Gastroesophageal sphincter (tissue), 4 donors: ENCODE measurements at regions not wholly inside any gene's neighbourhood (a gene's known extent, or its start where the extent isn't known, plus 50 kb on each side); places are given as distances from the start of the nearest gene placed in this dataset.

Experiments
- ATAC-seq: fragments of 150-250 bp; one replicate; pipeline ENCODE4 v1.9.1; 2016; ENCODE audit warnings: mild to moderate bottlenecking, moderate library complexity
- H3K27ac ChIP-seq, 4 donors: fragments of 200-600 bp; sonication (generic) in 3 of 4; 1 replicate in 3 of 4; 2 replicates in 1 of 4; pipeline ENCODE4 v1.5.1; 2016 to 2019
- H3K27me3 ChIP-seq: fragments of 200-600 bp; sonication (generic); one replicate; pipeline ENCODE4 v1.5.1; 2019
- H3K36me3 ChIP-seq, 2 donors: fragments of 200-600 bp; sonication (generic); one replicate each; pipeline ENCODE4 v1.5.1; 2019; ENCODE audit warnings: control low read depth in 1 of 2
- H3K4me1 ChIP-seq, 3 donors: fragments of 200-600 bp; sonication (generic); 1 replicate in 2 of 3; 2 replicates in 1 of 3; pipeline ENCODE4 v1.5.1; 2016 to 2019; ENCODE audit warnings: control low read depth in 2 of 3
- H3K4me3 ChIP-seq, 2 donors: fragments of 200-600 bp; sonication (generic); one replicate each; pipeline ENCODE4 v1.5.1; 2019; ENCODE audit warnings: mild to moderate bottlenecking in 1 of 2, moderate library complexity in 1 of 2
- H3K9me3 ChIP-seq, 3 donors: fragments of 200-600 bp; sonication (generic); one replicate each; pipeline ENCODE4 v1.5.1; 2017 to 2019; ENCODE audit warnings: control low read depth in 2 of 3
- CTCF ChIP-seq, 4 experiments: fragments of 200-600 bp in 2 of 4; fragments of 450-650 bp in 2 of 4; sonication (generic) in 1 of 4; IDR thresholded peaks; one replicate each; pipeline ENCODE4 v1.5.1; 2017 to 2019; ENCODE audit warnings: antibody characterized with exemption in 4 of 4, mild to moderate bottlenecking in 2 of 4, moderate library complexity in 2 of 4
- EP300 ChIP-seq: sonication (generic); formaldehyde crosslinking; IDR thresholded peaks from one replicate; pipeline ENCODE4 v1.6.1; 2017; ENCODE audit warnings: antibody characterized with exemption, mild to moderate bottlenecking
- POLR2A ChIP-seq, 2 donors: fragments of 450-650 bp; IDR thresholded peaks; one replicate each; pipeline ENCODE4 v1.6.1; 2017; ENCODE audit warnings: antibody characterized with exemption in 2 of 2, mild to moderate bottlenecking in 2 of 2, moderate library complexity in 1 of 2
- POLR2AphosphoS5 ChIP-seq: sonication (generic); formaldehyde crosslinking; IDR thresholded peaks from one replicate; pipeline ENCODE4 v1.6.1; 2017; ENCODE audit warnings: antibody characterized with exemption
- WGBS, 2 donors: methylation state at CpG; one replicate each; pipeline ENCODE4 v1.1.5; 2018; ENCODE audit warnings: low coverage in 1 of 2; 5-methylcytosine and 5-hydroxymethylcytosine counted together

- H3K27ac ChIP-seq, result no peak overlapping the region
- WGBS, 2 donors, result 100% methylated on average over 1 of the region's 1 CpG
- H3K36me3 ChIP-seq, result no peaks in the 10 kb centered on the region
- ATAC-seq, result no peak
- no peak overlapping the region for H3K4me3 ChIP-seq
- H3K27me3 ChIP-seq, result no peaks in the 10 kb centered on the region
- no peaks in the 10 kb centered on the region for H3K9me3 ChIP-seq
- TF ChIP-seq CTCF (IDR thresholded peaks at IDR 0.05), result no peak
- no peak for TF ChIP-seq POLR2A (IDR thresholded peaks at IDR 0.05)
- TF ChIP-seq POLR2AphosphoS5, result no peak
- no peak for TF ChIP-seq EP300
- H3K4me1 ChIP-seq, result no peaks in the 10 kb centered on the region
These were observed 278.4 kb downstream of the IL15 start for GRCh38 chr4:141914746-141915145.

GRCh38 chr4:141919649-141920048 is 283.3 kb downstream of the IL15 start:
- H3K27me3 ChIP-seq, result no peaks in the 10 kb centered on the region
- ATAC-seq, result no peak

GRCh38 chr4:141921293-141921692 is 284.9 kb downstream of the IL15 start:
- no peak for ATAC-seq
- WGBS, 2 donors, result 79 to 100% methylated on average over 1 of the region's 1 CpG
- no peak overlapping the region for H3K4me3 ChIP-seq
- H3K4me1 ChIP-seq, result no peaks in the 10 kb centered on the region
- no peak for TF ChIP-seq POLR2AphosphoS5
- no peak for TF ChIP-seq CTCF (IDR thresholded peaks at IDR 0.05)
- TF ChIP-seq POLR2A (IDR thresholded peaks at IDR 0.05), result no peak
- no peak for TF ChIP-seq EP300
- H3K27ac ChIP-seq, result no peak overlapping the region
- H3K27me3 ChIP-seq, result no peaks in the 10 kb centered on the region
- no peaks in the 10 kb centered on the region for H3K36me3 ChIP-seq
- no peaks in the 10 kb centered on the region for H3K9me3 ChIP-seq

More at GRCh38 chr4:141919649-141920048, 283.3 kb downstream of the IL15 start:
- H3K9me3 ChIP-seq, result no peaks in the 10 kb centered on the region
- WGBS, 2 donors, result 65 to 72% methylated on average over 3 of the region's 3 CpGs
- H3K27ac ChIP-seq, result no peak overlapping the region
- H3K36me3 ChIP-seq, result no peaks in the 10 kb centered on the region
- H3K4me3 ChIP-seq, result no peak overlapping the region
- H3K4me1 ChIP-seq, result no peaks in the 10 kb centered on the region
- TF ChIP-seq EP300, result no peak
- no peak for TF ChIP-seq POLR2A (IDR thresholded peaks at IDR 0.05)
- TF ChIP-seq POLR2AphosphoS5, result no peak
- TF ChIP-seq CTCF (IDR thresholded peaks at IDR 0.05), result no peak

GRCh38 chr4:141922236-141922635 is 285.9 kb downstream of the IL15 start:
- WGBS, 2 donors, result 80 to 87% methylated on average over 2 of the region's 2 CpGs
- no peak for TF ChIP-seq POLR2AphosphoS5
- no peak for TF ChIP-seq POLR2A (IDR thresholded peaks at IDR 0.05)
- TF ChIP-seq CTCF (IDR thresholded peaks at IDR 0.05), result no peak
- no peak for TF ChIP-seq EP300
- ATAC-seq, result no peak
- no peak overlapping the region for H3K27ac ChIP-seq
- no peaks in the 10 kb centered on the region for H3K27me3 ChIP-seq
- no peaks in the 10 kb centered on the region for H3K36me3 ChIP-seq
- no peaks in the 10 kb centered on the region for H3K9me3 ChIP-seq
- no peak overlapping the region for H3K4me3 ChIP-seq
- no peaks in the 10 kb centered on the region for H3K4me1 ChIP-seq

- H3K27ac ChIP-seq, result no peak overlapping the region
- H3K4me1 ChIP-seq, result no peaks in the 10 kb centered on the region
- H3K9me3 ChIP-seq, result no peaks in the 10 kb centered on the region
- WGBS, 2 donors, result 14 to 33% methylated on average over 1 of the region's 1 CpG
- ATAC-seq, result no peak
- TF ChIP-seq EP300, result no peak
- TF ChIP-seq POLR2A (IDR thresholded peaks at IDR 0.05), result no peak
- TF ChIP-seq POLR2AphosphoS5, result no peak
- TF ChIP-seq CTCF (IDR thresholded peaks at IDR 0.05), result no peak
- no peaks in the 10 kb centered on the region for H3K27me3 ChIP-seq
- no peaks in the 10 kb centered on the region for H3K36me3 ChIP-seq
- no peak overlapping the region for H3K4me3 ChIP-seq
These were observed 290.0 kb downstream of the IL15 start for GRCh38 chr4:141926406-141926805.
